ENCODE measurements at regions not wholly inside any gene's neighbourhood (a gene's known extent, or its start where the extent isn't known, plus 50 kb on each side); places are given as distances from the start of the nearest gene placed in this dataset.
"Not testable (repeated sequence)": the region's sequence is repeated elsewhere in the genome, so short reads cannot be mapped to it uniquely, and the experiment has no call there.

DNA sequence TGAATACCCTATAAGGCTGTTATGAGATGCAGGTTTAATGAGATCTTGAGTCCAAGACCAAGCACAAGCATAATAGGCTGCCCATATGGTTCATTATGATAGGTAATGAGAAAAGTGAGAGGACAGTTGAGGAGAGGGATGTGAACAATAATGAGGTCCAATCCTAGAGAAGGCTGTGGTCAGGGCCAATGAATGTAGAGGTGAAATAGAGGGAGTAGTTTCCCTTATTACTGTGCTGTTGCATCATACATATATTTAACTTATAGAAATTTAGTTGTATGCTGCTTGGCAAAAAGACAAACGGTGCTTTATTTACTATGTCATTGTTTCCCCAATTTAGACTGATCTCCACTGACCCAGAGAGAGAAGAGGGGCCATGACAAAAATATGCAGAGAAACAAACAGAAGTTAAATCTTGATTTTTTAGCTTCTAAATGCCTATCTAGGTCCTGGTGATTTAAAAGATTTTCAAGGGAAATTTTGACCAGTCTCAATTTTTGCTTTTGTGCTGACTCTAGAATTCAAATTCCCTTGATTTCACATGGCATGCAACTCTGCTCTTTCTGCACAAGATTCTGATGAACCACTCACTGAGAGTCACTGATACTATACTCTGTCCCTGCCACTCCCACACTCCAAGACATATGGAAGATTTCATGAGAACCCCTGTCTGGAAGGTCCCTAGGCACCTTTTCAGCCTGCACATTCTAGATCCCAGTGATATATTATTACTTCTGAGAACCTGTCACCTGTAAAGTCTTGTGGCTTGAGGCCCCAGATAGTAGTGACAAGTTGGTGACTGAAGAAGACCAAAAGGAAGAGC is 159.7 kb downstream of the VSIG4 start:
- intact Hi-C loops (cut with DNase I) = no loop called here
- Histone ChIP-seq H3K9me3 (no peaks in the 10 kb centered on the region), H3K27ac (no peak overlapping the region), H3K36me3 (no peaks in the 10 kb centered on the region), H3K4me3 (no peak overlapping the region), H3K27me3 (no peaks in the 10 kb centered on the region), H3K4me1 (no peaks in the 10 kb centered on the region)
- TF ChIP-seq CTCF (IDR thresholded peaks at IDR 0.05) = no peak
- no peak for TF ChIP-seq POLR2AphosphoS5 (IDR thresholded peaks at IDR 0.05; ENCODE audit: insufficient read depth in 1 of 2, low read depth in 1 of 2)
- TF ChIP-seq POLR2A (IDR thresholded peaks at IDR 0.05) = no peak
- DNase-seq (ENCODE audit: extremely low spot score in 2 of 2) = no peak

DNA sequence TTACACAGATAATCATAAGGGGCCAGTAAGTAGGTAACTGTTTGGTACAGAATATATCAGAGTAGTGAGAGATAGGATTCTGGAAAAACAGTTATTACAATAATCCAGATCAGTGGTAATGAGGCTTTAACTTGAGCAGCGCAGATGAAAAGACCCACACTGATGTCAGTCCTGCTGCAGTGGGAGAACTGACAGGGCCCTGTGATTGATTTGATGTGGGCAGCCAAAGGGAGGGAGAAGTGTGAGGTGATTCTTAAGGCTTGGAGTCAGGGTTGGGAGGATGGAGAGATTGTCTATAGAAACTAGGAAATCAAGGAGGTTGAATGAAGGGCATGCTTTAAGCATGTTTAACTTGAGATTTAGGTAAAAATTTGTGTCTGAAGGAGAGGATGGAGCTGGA is 161.4 kb downstream of the VSIG4 start:
- no peak for TF ChIP-seq POLR2A (IDR thresholded peaks at IDR 0.05)
- no peak for TF ChIP-seq POLR2AphosphoS5 (IDR thresholded peaks at IDR 0.05; ENCODE audit: insufficient read depth in 1 of 2, low read depth in 1 of 2)
- TF ChIP-seq CTCF (IDR thresholded peaks at IDR 0.05) = no peak
- H3K27me3 ChIP-seq = no peaks in the 10 kb centered on the region
- H3K4me1 ChIP-seq = no peaks in the 10 kb centered on the region
- H3K36me3 ChIP-seq = no peaks in the 10 kb centered on the region
- H3K4me3 ChIP-seq = no peak overlapping the region
- no peak for DNase-seq (ENCODE audit: extremely low spot score in 2 of 2)
- intact Hi-C loops (cut with DNase I) = no loop called here
- no peaks in the 10 kb centered on the region for H3K9me3 ChIP-seq
- H3K27ac ChIP-seq = no peak overlapping the region

DNA sequence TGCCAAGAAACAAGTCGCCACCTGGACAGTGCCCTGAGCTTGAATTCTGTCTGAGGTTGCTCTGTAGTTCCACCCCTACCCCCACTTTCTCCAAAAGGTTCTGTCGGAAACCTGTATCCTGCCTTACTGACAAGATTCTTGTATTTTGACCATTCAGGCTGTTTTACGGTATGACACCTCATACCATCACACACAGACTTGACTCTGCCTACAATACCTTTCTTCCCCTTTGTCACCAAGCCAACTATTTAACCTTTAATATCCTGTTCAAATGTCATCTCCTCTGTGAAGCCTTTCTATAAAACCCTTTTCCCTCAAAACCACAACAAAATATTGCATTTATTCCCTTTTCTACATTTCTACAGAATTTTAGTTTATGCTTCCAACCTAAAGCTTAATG is 161.9 kb downstream of the VSIG4 start:
- H3K4me1 ChIP-seq = no peaks in the 10 kb centered on the region
- H3K36me3 ChIP-seq = no peaks in the 10 kb centered on the region
- TF ChIP-seq POLR2A (IDR thresholded peaks at IDR 0.05) (no peak), CTCF (IDR thresholded peaks at IDR 0.05) (no peak), POLR2AphosphoS5 (IDR thresholded peaks at IDR 0.05; ENCODE audit: insufficient read depth in 1 of 2, low read depth in 1 of 2) (no peak)
- intact Hi-C loops (cut with DNase I) = no loop called here
- no peaks in the 10 kb centered on the region for H3K27me3 ChIP-seq
- DNase-seq (ENCODE audit: extremely low spot score in 2 of 2) = no peak
- H3K9me3 ChIP-seq = no peaks in the 10 kb centered on the region
- H3K27ac ChIP-seq = no peak overlapping the region
- H3K4me3 ChIP-seq = no peak overlapping the region

- intact Hi-C loops (cut with DNase I) = not testable (repeated sequence)
Measured at GRCh38 chrX:65875614-65876013, 164.3 kb downstream of the VSIG4 start.

DNA sequence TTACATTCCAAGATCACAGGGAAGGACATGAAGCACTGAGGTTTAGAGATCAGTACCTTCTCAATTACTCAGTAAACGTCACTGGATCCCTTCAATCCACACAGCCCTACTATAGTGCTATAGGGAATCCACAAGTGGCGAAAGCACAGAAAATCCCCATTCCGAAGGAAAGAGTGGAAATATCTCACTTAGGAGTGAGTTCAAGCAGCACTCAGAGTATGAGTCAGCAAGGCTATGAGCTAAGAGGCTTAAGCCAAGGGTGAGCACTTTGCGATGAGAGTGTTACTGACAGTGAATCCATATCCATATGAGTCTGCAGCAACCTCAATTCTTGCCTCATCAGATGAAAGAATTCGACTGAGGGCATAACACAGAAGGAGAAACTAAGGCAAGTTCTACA is 165.1 kb downstream of the VSIG4 start:
- no peak overlapping the region for H3K4me3 ChIP-seq
- no peak for DNase-seq (ENCODE audit: extremely low spot score in 2 of 2)
- H3K27ac ChIP-seq = no peak overlapping the region
- H3K9me3 ChIP-seq = no peaks in the 10 kb centered on the region
- no peaks in the 10 kb centered on the region for H3K27me3 ChIP-seq
- no peaks in the 10 kb centered on the region for H3K36me3 ChIP-seq
- TF ChIP-seq POLR2AphosphoS5 (IDR thresholded peaks at IDR 0.05; ENCODE audit: insufficient read depth in 1 of 2, low read depth in 1 of 2) (no peak), POLR2A (IDR thresholded peaks at IDR 0.05) (no peak), CTCF (IDR thresholded peaks at IDR 0.05) (no peak)
- intact Hi-C loops (cut with DNase I) = no loop called here
- H3K4me1 ChIP-seq = no peaks in the 10 kb centered on the region

More at GRCh38 chrX:65875614-65876013, 164.3 kb downstream of the VSIG4 start:
- not testable (repeated sequence) for H3K4me1 ChIP-seq; H3K4me3 ChIP-seq; DNase-seq (ENCODE audit: extremely low spot score in 2 of 2); H3K27ac ChIP-seq; H3K27me3 ChIP-seq; H3K9me3 ChIP-seq; H3K36me3 ChIP-seq
